SU-DHL-6 (cell line): ENCODE measurements at regions not wholly inside any gene's neighbourhood (a gene's known extent, or its start where the extent isn't known, plus 50 kb on each side); places are given as distances from the start of the nearest gene placed in this dataset.

Experiments
- EZH2phosphoT487 ChIP-seq: fragments of 200-600 bp; sonication (generic), shearing (Covaris generic); conservative IDR thresholded peaks from 2 replicates; pipeline ENCODE4 v1.6.1; 2018; ENCODE audit warnings: mild to moderate bottlenecking, antibody characterized with exemption, low read length, moderate library complexity, mixed read lengths
- TF ChIP-seq, protein P1 (sequence below): fragments of 200-600 bp; sonication (generic); IDR thresholded peaks from one replicate; pipeline ENCODE4 v1.5.1; 2017; ENCODE audit warnings: antibody characterized with exemption, mild to moderate bottlenecking, low read length, moderate library complexity; ENCODE audit not compliant: insufficient read depth, poor library complexity, severe bottlenecking

DNA sequence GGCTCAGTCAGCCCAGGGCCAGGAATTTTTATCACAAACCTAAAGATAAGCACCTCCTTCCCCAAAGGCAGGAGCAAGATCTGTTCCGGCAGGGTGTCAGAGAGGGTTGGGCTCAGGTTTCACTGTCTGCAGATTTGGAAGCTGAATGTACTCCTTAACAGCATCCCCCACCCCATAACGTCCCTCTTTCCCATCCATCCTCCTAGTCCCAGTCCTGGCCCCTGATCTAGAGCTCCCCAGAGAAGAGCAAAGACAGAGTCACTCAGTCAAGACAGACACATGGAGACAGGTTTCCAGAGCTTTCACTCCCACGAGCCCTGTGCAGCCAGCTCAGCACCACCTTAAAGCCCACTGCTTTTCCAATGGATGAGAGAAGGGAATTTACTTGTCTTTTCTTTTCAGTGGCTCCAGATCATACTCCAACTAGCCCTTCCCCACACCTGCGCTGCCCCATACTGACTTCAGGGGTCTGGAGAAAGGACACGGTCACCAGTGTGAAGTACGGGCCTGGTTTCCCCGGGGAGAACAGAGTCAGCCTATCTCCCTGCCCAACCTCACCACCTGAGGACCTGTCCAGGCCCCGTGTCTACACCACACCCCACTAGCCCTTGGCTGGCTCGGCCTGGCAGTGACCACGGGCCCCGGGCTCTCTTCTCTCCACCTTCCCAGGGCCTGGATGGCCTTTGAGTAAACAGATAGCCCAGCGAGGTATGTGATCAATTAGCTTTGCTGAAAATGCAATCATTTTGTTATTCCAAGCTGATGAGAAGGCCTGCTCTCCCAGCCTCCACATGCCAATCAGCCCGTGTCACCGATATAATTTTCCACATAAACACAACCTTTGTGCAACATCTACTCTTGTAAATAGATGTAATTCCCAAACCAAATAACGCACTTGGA lies 249.1 kb downstream of the FOXD2 start:
- TF ChIP-seq, protein P1, sequence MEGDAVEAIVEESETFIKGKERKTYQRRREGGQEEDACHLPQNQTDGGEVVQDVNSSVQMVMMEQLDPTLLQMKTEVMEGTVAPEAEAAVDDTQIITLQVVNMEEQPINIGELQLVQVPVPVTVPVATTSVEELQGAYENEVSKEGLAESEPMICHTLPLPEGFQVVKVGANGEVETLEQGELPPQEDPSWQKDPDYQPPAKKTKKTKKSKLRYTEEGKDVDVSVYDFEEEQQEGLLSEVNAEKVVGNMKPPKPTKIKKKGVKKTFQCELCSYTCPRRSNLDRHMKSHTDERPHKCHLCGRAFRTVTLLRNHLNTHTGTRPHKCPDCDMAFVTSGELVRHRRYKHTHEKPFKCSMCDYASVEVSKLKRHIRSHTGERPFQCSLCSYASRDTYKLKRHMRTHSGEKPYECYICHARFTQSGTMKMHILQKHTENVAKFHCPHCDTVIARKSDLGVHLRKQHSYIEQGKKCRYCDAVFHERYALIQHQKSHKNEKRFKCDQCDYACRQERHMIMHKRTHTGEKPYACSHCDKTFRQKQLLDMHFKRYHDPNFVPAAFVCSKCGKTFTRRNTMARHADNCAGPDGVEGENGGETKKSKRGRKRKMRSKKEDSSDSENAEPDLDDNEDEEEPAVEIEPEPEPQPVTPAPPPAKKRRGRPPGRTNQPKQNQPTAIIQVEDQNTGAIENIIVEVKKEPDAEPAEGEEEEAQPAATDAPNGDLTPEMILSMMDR = no peak
- TF ChIP-seq EZH2phosphoT487 = no peak
